Immature natural killer cell (primary cell): ENCODE measurements at regions not wholly inside any gene's neighbourhood (a gene's known extent, or its start where the extent isn't known, plus 50 kb on each side); places are given as distances from the start of the nearest gene placed in this dataset.
A peak's percentile ranks its signal among the peaks of the same experiment; 100 is the strongest.

Experiments
- DNase-seq, 3 donors: peaks; one replicate each; pipeline ENCODE4 v3.0.0; 2022; ENCODE audit warnings: mixed read lengths in 1 of 3
- H3K27ac Mint-ChIP-seq, 6 donors: one replicate each; pipeline ENCODE4 v1.8.0; 2020; ENCODE audit warnings: mixed read lengths in 6 of 6, mild to moderate bottlenecking in 5 of 6, inconsistent platforms in 4 of 6, moderate library complexity in 3 of 6
- H3K27me3 Mint-ChIP-seq, 3 donors: one replicate each; pipeline ENCODE4 v1.8.0; 2020 to 2021; ENCODE audit warnings: low read depth in 3 of 3, mild to moderate bottlenecking in 3 of 3, mixed read lengths in 3 of 3, moderate library complexity in 3 of 3, inconsistent platforms in 1 of 3
- H3K36me3 Mint-ChIP-seq, 3 donors: one replicate each; pipeline ENCODE4 v1.8.0; 2020; ENCODE audit warnings: mixed read lengths in 3 of 3, inconsistent platforms in 2 of 3, mild to moderate bottlenecking in 2 of 3
- H3K4me1 Mint-ChIP-seq, 2 donors: one replicate each; pipeline ENCODE4 v1.8.0; 2020; ENCODE audit warnings: inconsistent platforms in 2 of 2, mild to moderate bottlenecking in 2 of 2, mixed read lengths in 2 of 2, moderate library complexity in 1 of 2
- H3K4me3 Mint-ChIP-seq, 5 donors: one replicate each; pipeline ENCODE4 v1.8.0; 2020; ENCODE audit warnings: mild to moderate bottlenecking in 5 of 5, mixed read lengths in 5 of 5, inconsistent platforms in 3 of 5, moderate library complexity in 3 of 5
- H3K9me3 Mint-ChIP-seq, 6 donors: one replicate each; pipeline ENCODE4 v1.8.0; 2020; ENCODE audit warnings: mild to moderate bottlenecking in 6 of 6, mixed read lengths in 6 of 6, inconsistent platforms in 4 of 6, moderate library complexity in 3 of 6

GRCh38 chr17:77369544-77369971 is 228.8 kb downstream of the SEC14L1 start:
- peaks cover 5 to 8% (median 7%) of the 10 kb centered on the region in 3 donors for H3K27me3 Mint-ChIP-seq
- H3K4me1 Mint-ChIP-seq = peaks cover 36 to 38% of the 10 kb centered on the region in 2 donors
- DNase-seq = no peak
- no peaks in the 10 kb centered on the region for H3K9me3 Mint-ChIP-seq
- no peak overlapping the region for H3K4me3 Mint-ChIP-seq
- H3K36me3 Mint-ChIP-seq = peaks cover 0 to 5% (median 0%) of the 10 kb centered on the region in 3 donors
- no peak overlapping the region for H3K27ac Mint-ChIP-seq

DNA sequence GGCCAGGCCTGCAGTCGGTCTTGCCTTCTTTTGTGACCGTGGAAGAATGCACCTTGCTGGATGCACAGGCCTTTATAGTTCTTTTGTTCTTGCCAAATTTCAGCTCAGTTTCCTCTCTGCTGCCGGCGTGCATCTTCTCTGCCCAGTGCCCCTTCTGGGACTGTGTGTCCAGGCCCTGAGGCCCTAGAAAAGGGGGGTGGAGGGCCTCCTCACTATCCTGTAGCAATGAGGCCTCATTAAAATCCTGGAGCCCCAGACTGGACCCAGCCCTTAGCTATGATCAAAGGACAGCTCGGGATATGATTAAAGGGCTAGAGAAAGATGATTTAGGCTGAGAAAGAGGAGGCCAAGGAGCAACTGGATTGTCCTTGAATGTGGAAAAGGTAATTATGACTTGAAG is 229.8 kb downstream of the SEC14L1 start:
- peaks cover 5 to 8% (median 7%) of the 10 kb centered on the region in 3 donors for H3K27me3 Mint-ChIP-seq
- H3K4me1 Mint-ChIP-seq = peaks cover 45 to 48% of the 10 kb centered on the region in 2 donors
- peak overlapping the region; percentile 59 to 85 (median 64) for H3K4me3 Mint-ChIP-seq
- no peaks in the 10 kb centered on the region for H3K9me3 Mint-ChIP-seq
- no peaks in the 10 kb centered on the region for H3K36me3 Mint-ChIP-seq
- no peak for DNase-seq
- H3K27ac Mint-ChIP-seq = peak overlapping the region in 4 of 6 donors; percentile 50 to 76 (median 60)

GRCh38 chr17:77371117-77371887 is 230.5 kb downstream of the SEC14L1 start:
- Mint-ChIP-seq H3K36me3 (no peaks in the 10 kb centered on the region), H3K4me3 (peak overlapping the region; percentile 76 to 86 (median 82)), H3K27me3 (peaks cover 5 to 8% (median 7%) of the 10 kb centered on the region in 3 donors), H3K27ac (peak overlapping the region; percentile 66 to 95 (median 84)), H3K9me3 (no peaks in the 10 kb centered on the region), H3K4me1 (peaks cover 52 to 54% of the 10 kb centered on the region in 2 donors)
- DNase-seq = no peak

DNA sequence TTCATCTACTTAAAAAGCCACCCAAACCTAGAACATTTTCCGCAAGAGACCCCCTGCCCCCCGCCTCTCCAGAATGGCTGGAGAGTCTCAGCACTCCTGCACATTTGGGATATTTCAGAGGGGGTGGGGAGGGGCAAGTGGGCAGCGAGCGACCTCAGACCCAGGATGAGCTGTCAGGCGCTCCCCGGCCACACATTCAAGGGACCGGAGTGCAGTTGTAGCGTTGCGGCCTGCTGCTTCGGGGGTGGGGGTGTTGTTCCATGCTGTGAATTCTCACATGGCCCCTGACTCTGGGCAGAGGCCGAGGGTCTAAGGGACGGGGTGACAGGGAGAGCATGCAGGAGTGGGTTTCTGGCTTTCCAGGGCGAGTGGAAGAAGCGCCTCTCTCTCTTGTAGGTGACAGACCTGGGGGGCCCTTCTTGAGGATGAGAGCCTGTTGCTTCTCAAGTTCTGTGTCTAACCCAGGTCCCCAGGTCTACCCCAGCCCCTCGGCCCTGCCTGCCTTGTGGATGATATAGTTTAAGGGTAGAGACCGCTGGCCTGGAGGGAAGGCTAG is 231.2 kb downstream of the SEC14L1 start:
- Mint-ChIP-seq H3K4me1 (peaks cover 53 to 54% of the 10 kb centered on the region in 2 donors), H3K27me3 (peaks cover 7 to 8% (median 8%) of the 10 kb centered on the region in 3 donors), H3K9me3 (no peaks in the 10 kb centered on the region), H3K4me3 (peak overlapping the region; percentile 76 to 86 (median 82)), H3K27ac (peak overlapping the region; percentile 66 to 95 (median 88)), H3K36me3 (no peaks in the 10 kb centered on the region)
- peak in 1 of 3 donors; percentile 38 for DNase-seq

- Mint-ChIP-seq H3K4me1 (peaks cover 56 to 57% of the 10 kb centered on the region in 2 donors), H3K4me3 (peak overlapping the region; percentile 76 to 86 (median 82)), H3K27ac (peak overlapping the region; percentile 66 to 95 (median 88)), H3K9me3 (no peaks in the 10 kb centered on the region), H3K36me3 (no peaks in the 10 kb centered on the region), H3K27me3 (peaks cover 7 to 9% (median 8%) of the 10 kb centered on the region in 3 donors)
- DNase-seq = peak; percentile 78 to 83 (median 79)
Measured at GRCh38 chr17:77372444-77373298, 231.9 kb downstream of the SEC14L1 start.

- peaks cover 7 to 8% (median 7%) of the 10 kb centered on the region in 3 donors for H3K27me3 Mint-ChIP-seq
- H3K36me3 Mint-ChIP-seq = no peaks in the 10 kb centered on the region
- peaks cover 64 to 66% of the 10 kb centered on the region in 2 donors for H3K4me1 Mint-ChIP-seq
- H3K27ac Mint-ChIP-seq = peak overlapping the region; percentile 80 to 99 (median 94)
- DNase-seq = peak; percentile 52 to 64 (median 60)
- peak overlapping the region; percentile 98 to 100 (median 99) for H3K4me3 Mint-ChIP-seq
- no peaks in the 10 kb centered on the region for H3K9me3 Mint-ChIP-seq
Measured at GRCh38 chr17:77373299-77374169, 232.8 kb downstream of the SEC14L1 start.

DNA sequence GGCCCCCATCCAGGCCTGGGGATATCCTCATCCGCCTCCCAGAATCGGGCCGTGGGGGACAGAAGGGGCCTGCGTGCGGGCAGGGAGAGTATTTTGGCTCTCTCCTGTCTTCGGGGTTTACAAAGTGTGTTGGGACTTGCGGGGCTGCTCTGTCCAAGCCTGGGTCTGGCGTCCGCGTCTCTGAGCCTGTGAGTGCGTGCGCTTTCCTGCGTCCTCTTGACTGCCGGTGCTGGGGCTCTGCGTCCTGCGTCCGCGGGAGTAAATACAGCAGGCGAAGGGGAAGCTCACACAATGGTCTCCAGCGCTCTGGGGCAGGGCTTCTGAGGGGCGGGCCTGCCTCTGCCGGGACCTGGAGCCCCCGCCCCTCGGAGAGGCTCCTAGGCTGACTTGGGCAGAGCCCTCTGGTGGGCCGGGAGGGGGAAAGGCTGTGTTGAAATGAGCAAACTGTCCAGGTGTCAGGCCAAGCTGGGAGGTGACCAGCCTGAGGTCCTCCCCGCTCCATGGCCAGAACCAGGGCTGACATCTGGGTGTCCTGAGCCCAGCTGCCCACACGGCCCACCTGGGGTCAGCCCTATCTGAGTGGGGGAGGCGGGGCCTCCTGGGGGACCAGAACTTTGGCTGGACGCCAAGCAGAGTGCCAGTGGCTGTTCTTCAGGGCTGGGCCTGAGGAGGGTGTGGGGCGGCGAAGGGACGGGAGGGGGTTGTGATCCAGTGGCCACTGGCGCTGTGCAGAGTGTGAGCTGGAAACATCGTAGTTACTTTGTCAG is 233.6 kb downstream of the SEC14L1 start:
- H3K4me3 Mint-ChIP-seq = peak overlapping the region; percentile 98 to 100 (median 99)
- H3K36me3 Mint-ChIP-seq = no peaks in the 10 kb centered on the region
- H3K9me3 Mint-ChIP-seq = no peaks in the 10 kb centered on the region
- H3K27ac Mint-ChIP-seq = peak overlapping the region; percentile 80 to 99 (median 96)
- H3K4me1 Mint-ChIP-seq = peaks cover 69 to 71% of the 10 kb centered on the region in 2 donors
- peak; percentile 71 to 78 (median 73) for DNase-seq
- H3K27me3 Mint-ChIP-seq = peaks cover 5 to 9% (median 7%) of the 10 kb centered on the region in 3 donors

- Mint-ChIP-seq H3K4me1 (peaks cover 66 to 72% of the 10 kb centered on the region in 2 donors), H3K36me3 (no peaks in the 10 kb centered on the region), H3K27ac (peak overlapping the region; percentile 80 to 99 (median 94)), H3K27me3 (peaks cover 6 to 10% (median 7%) of the 10 kb centered on the region in 3 donors), H3K4me3 (peak overlapping the region; percentile 98 to 100 (median 99)), H3K9me3 (no peaks in the 10 kb centered on the region)
- DNase-seq = no peak
Measured at GRCh38 chr17:77375108-77375916, 234.5 kb downstream of the SEC14L1 start.

DNA sequence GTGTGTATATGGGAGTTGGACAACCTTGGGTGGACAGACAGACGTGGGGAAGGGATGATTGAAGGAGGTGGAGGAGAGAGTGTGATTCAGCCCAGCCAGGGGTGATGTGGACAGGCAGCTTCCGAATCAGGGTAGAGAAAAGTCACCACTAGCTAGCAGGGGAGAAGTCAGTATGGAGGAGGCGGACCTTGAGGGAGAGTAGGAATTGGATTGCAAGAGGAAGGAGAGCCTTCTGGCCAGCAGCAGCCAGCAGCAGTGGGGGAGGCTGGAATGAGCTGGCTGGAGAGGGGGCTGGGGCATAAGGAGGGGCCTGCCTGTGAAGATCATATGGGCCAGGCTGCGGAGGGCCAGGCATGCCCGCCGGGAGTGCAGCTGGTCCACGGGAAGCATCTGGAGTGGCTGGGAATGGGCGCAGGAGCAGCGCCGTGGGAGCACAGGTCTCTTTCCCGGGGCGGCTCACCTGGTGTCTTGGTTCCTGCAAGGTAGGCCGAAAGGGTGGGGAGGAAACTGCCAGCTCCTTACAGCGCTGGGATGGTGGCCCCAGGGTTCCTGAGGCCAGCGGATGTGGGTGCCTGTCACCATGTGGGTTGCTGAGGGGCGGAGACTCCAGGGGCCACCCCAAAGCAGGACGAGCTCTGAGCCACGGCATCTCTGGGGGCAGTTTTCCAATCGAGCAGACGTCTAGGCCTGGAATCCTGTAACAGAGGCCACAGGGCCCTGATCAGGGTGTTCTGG is 235.3 kb downstream of the SEC14L1 start:
- H3K4me1 Mint-ChIP-seq = peaks cover 63 to 69% of the 10 kb centered on the region in 2 donors
- H3K4me3 Mint-ChIP-seq = peak overlapping the region; percentile 98 to 100 (median 99)
- H3K9me3 Mint-ChIP-seq = no peaks in the 10 kb centered on the region
- peak; percentile 72 to 77 (median 73) for DNase-seq
- H3K27me3 Mint-ChIP-seq = peaks cover 7 to 10% (median 7%) of the 10 kb centered on the region in 3 donors
- H3K27ac Mint-ChIP-seq = peak overlapping the region; percentile 80 to 99 (median 94)
- H3K36me3 Mint-ChIP-seq = no peaks in the 10 kb centered on the region

- Mint-ChIP-seq H3K9me3 (no peaks in the 10 kb centered on the region), H3K36me3 (no peaks in the 10 kb centered on the region), H3K27ac (peak overlapping the region; percentile 80 to 99 (median 94)), H3K27me3 (peaks cover 7 to 10% (median 7%) of the 10 kb centered on the region in 3 donors), H3K4me3 (peak overlapping the region; percentile 98 to 100 (median 99)), H3K4me1 (peaks cover 63 to 69% of the 10 kb centered on the region in 2 donors)
- DNase-seq = no peak
Measured at GRCh38 chr17:77376795-77377709, 236.3 kb downstream of the SEC14L1 start.
